Thyroid gland (tissue), 4 donors: ENCODE measurements at regions not wholly inside any gene's neighbourhood (a gene's known extent, or its start where the extent isn't known, plus 50 kb on each side); places are given as distances from the start of the nearest gene placed in this dataset.

ENCODE experiments used
- POLR2A ChIP-seq, 2 donors: fragments of 450-650 bp; IDR thresholded peaks; one replicate each; pipeline ENCODE4 v1.6.1; 2017; ENCODE audit warnings: antibody characterized with exemption in 2 of 2, mild to moderate bottlenecking in 2 of 2, moderate library complexity in 1 of 2
- TF ChIP-seq, protein P1 (sequence below), 6 experiments: fragments of 200-600 bp in 3 of 6; fragments of 450-650 bp in 3 of 6; sonication (generic) in 3 of 6; IDR thresholded peaks; one replicate each; pipeline ENCODE4 v1.5.1; 2016 to 2019; ENCODE audit warnings: antibody characterized with exemption in 6 of 6, mild to moderate bottlenecking in 2 of 6, inconsistent platforms in 1 of 6, moderate library complexity in 1 of 6

GRCh38 chr13:53499576-53500133 lies 471.0 kb downstream of the OLFM4 start:
- TF ChIP-seq, protein P1, sequence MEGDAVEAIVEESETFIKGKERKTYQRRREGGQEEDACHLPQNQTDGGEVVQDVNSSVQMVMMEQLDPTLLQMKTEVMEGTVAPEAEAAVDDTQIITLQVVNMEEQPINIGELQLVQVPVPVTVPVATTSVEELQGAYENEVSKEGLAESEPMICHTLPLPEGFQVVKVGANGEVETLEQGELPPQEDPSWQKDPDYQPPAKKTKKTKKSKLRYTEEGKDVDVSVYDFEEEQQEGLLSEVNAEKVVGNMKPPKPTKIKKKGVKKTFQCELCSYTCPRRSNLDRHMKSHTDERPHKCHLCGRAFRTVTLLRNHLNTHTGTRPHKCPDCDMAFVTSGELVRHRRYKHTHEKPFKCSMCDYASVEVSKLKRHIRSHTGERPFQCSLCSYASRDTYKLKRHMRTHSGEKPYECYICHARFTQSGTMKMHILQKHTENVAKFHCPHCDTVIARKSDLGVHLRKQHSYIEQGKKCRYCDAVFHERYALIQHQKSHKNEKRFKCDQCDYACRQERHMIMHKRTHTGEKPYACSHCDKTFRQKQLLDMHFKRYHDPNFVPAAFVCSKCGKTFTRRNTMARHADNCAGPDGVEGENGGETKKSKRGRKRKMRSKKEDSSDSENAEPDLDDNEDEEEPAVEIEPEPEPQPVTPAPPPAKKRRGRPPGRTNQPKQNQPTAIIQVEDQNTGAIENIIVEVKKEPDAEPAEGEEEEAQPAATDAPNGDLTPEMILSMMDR (IDR thresholded peaks at IDR 0.05), result no peak
- TF ChIP-seq POLR2A (IDR thresholded peaks at IDR 0.05), result no peak
